ENCODE measurements at regions not wholly inside any gene's neighbourhood (a gene's known extent, or its start where the extent isn't known, plus 50 kb on each side); places are given as distances from the start of the nearest gene placed in this dataset.

GRCh38 chr2:185484602-185485001, 254.0 kb upstream of the FSIP2 start:
- TF ChIP-seq CTCF (IDR thresholded peaks at IDR 0.05), result no peak
- no peak for TF ChIP-seq REST (IDR thresholded peaks at IDR 0.05; ENCODE audit: insufficient read depth in 1 of 2, low read depth in 2 of 2, low read length in 1 of 2)
- no peak for TF ChIP-seq SIN3A (IDR thresholded peaks at IDR 0.05; ENCODE audit: borderline replicate concordance, insufficient read depth, low read depth, low read length)
- no peak for TF ChIP-seq POLR2AphosphoS5 (IDR thresholded peaks at IDR 0.05; ENCODE audit: low read depth, low read length)

All from Panc1 (cell line).